GM10266 (cell line): ENCODE measurements at regions not wholly inside any gene's neighbourhood (a gene's known extent, or its start where the extent isn't known, plus 50 kb on each side); places are given as distances from the start of the nearest gene placed in this dataset.

Experiments used
- DNase-seq: peaks from one replicate; pipeline ENCODE4 v3.0.0; 2012; ENCODE audit errors: extremely low spot score
- TF ChIP-seq, protein P1 (sequence below): IDR thresholded peaks from 2 replicates; pipeline ENCODE4 v1.5.1; 2012; ENCODE audit warnings: mild to moderate bottlenecking, low read depth; ENCODE audit not compliant: control insufficient read depth, insufficient read depth; ENCODE audit errors: missing control alignments

GRCh38 chr2:187017438-187017837, 168.5 kb upstream of the ZSWIM2 start:
- DNase-seq, result no peak
- TF ChIP-seq, protein P1, sequence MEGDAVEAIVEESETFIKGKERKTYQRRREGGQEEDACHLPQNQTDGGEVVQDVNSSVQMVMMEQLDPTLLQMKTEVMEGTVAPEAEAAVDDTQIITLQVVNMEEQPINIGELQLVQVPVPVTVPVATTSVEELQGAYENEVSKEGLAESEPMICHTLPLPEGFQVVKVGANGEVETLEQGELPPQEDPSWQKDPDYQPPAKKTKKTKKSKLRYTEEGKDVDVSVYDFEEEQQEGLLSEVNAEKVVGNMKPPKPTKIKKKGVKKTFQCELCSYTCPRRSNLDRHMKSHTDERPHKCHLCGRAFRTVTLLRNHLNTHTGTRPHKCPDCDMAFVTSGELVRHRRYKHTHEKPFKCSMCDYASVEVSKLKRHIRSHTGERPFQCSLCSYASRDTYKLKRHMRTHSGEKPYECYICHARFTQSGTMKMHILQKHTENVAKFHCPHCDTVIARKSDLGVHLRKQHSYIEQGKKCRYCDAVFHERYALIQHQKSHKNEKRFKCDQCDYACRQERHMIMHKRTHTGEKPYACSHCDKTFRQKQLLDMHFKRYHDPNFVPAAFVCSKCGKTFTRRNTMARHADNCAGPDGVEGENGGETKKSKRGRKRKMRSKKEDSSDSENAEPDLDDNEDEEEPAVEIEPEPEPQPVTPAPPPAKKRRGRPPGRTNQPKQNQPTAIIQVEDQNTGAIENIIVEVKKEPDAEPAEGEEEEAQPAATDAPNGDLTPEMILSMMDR, result no peak

- TF ChIP-seq, protein P1, result no peak
- DNase-seq, result no peak
These were observed 164.1 kb upstream of the ZSWIM2 start for GRCh38 chr2:187013058-187013457.

GRCh38 chr2:187011206-187011832, 162.3 kb upstream of the ZSWIM2 start:
- DNase-seq, result no peak
- TF ChIP-seq, protein P1, result no peak

- DNase-seq, result no peak
- TF ChIP-seq, protein P1, result no peak
These were observed 160.7 kb upstream of the ZSWIM2 start for GRCh38 chr2:187009483-187010239.

DNA sequence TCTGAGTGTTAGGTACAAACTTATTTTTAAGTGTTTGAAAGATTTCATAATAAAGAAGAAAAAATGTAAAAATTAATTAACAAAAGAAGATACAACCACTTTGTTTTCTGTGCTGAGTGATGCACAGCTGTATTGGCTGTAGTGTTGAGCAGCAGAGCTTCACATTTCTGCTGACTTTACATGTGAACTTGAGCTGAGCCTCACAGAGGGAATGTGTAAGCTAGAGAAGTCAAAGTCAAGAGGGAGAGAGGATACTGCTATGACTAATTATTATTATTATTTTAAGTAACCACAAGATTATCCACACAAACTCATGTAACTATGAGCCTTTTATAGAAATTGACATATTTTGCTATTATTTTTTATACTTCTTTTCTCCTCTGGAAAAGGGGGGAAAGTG, 159.1 kb upstream of the ZSWIM2 start:
- TF ChIP-seq, protein P1, result no peak
- no peak for DNase-seq

DNA sequence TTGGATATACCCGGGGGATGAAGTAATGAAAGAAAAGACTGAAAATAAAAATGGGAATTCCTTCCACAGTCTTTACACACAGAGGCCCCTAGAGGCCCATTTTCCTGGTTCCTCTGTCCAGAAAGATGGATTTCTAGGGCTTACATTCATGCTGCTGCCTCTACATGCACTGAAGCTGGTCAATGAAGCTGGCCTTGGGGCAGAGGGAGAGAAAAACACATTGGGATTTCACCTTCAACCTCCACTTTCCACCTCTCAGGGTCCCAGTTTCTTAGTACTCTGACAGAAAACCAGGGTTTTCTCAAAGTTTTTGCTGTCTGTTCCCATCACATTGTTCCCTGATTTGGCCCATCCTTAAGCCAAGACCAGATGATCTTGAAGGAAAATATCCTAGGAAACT, 154.6 kb upstream of the ZSWIM2 start:
- no peak for DNase-seq
- TF ChIP-seq, protein P1, result no peak

- DNase-seq, result no peak
- TF ChIP-seq, protein P1, result no peak
These were observed 154.1 kb upstream of the ZSWIM2 start for GRCh38 chr2:187003038-187003554.
